GM18868 (cell line): ENCODE measurements at regions not wholly inside any gene's neighbourhood (a gene's known extent, or its start where the extent isn't known, plus 50 kb on each side); places are given as distances from the start of the nearest gene placed in this dataset.

Source experiments
- ATAC-seq: cut with Tn5 transposase; IDR thresholded peaks from one replicate; pipeline ENCODE4 v1.9.1; 2021; ENCODE audit warnings: mild to moderate bottlenecking, moderate library complexity; ENCODE audit not compliant: unreplicated experiment

- no peak for ATAC-seq
Observed at GRCh38 chr5:52668544-52669185, 119.1 kb upstream of the ITGA1 start.

GRCh38 chr5:52672459-52672858, 115.3 kb upstream of the ITGA1 start:
- ATAC-seq = no peak

- ATAC-seq = no peak
Observed at GRCh38 chr5:52673495-52673894, 114.2 kb upstream of the ITGA1 start.

- ATAC-seq = no peak
Observed at GRCh38 chr5:52674815-52675545, 112.7 kb upstream of the ITGA1 start.

- ATAC-seq = no peak
Observed at GRCh38 chr5:52682492-52682891, 105.2 kb upstream of the ITGA1 start.

- no peak for ATAC-seq
Observed at GRCh38 chr5:52684051-52684450, 103.7 kb upstream of the ITGA1 start.

GRCh38 chr5:52685566-52685965, 102.2 kb upstream of the ITGA1 start:
- no peak for ATAC-seq

GRCh38 chr5:52685971-52686370, 101.7 kb upstream of the ITGA1 start:
- ATAC-seq = no peak

GRCh38 chr5:52690236-52690768, 97.4 kb upstream of the ITGA1 start:
- no peak for ATAC-seq

GRCh38 chr5:52692039-52692438, 95.7 kb upstream of the ITGA1 start:
- ATAC-seq = no peak

- ATAC-seq = no peak
Observed at GRCh38 chr5:52692606-52693005, 95.1 kb upstream of the ITGA1 start.

- ATAC-seq = peak; percentile 69
Observed at GRCh38 chr5:52693280-52693679, 94.4 kb upstream of the ITGA1 start.

- ATAC-seq = no peak
Observed at GRCh38 chr5:52693836-52694235, 93.9 kb upstream of the ITGA1 start.

GRCh38 chr5:52694648-52695047, 93.1 kb upstream of the ITGA1 start:
- no peak for ATAC-seq

GRCh38 chr5:52702877-52703276, 84.8 kb upstream of the ITGA1 start:
- no peak for ATAC-seq

- ATAC-seq = no peak
Observed at GRCh38 chr5:52703321-52703720, 84.4 kb upstream of the ITGA1 start.

GRCh38 chr5:52705720-52706119, 82.0 kb upstream of the ITGA1 start:
- ATAC-seq = no peak

GRCh38 chr5:52706775-52707174, 80.9 kb upstream of the ITGA1 start:
- no peak for ATAC-seq

- ATAC-seq = no peak
Observed at GRCh38 chr5:52707616-52708015, 80.1 kb upstream of the ITGA1 start.

- no peak for ATAC-seq
Observed at GRCh38 chr5:52708463-52708862, 79.3 kb upstream of the ITGA1 start.

GRCh38 chr5:52709167-52709925, 78.4 kb upstream of the ITGA1 start:
- peak; percentile 95 for ATAC-seq
